CD4-positive, CD25-positive, alpha-beta regulatory T cell (primary cell): ENCODE measurements at regions not wholly inside any gene's neighbourhood (a gene's known extent, or its start where the extent isn't known, plus 50 kb on each side); places are given as distances from the start of the nearest gene placed in this dataset.

Source experiments
- ATAC-seq, 2 donors: fragments of 150-1000 bp; cut with Tn5 transposase; one replicate each; pipeline ENCODE4 v1.10.0; 2021; ENCODE audit warnings: low read depth in 2 of 2, moderate number of reproducible peaks in 2 of 2, moderate library complexity in 1 of 2
- DNase-seq, 3 donors: peaks; one replicate each; pipeline versions ENCODE4 v3.0.0 to v3.0.0-alpha.2; 2012 to 2022; ENCODE audit warnings: mixed read lengths in 1 of 3
- H3K27ac ChIP-seq: one replicate; pipeline ENCODE4 v1.7.0; 2013; ENCODE audit warnings: mild to moderate bottlenecking, low read length; ENCODE audit not compliant: insufficient read depth, poor library complexity, severe bottlenecking
- H3K27me3 ChIP-seq: one replicate; pipeline ENCODE4 v1.7.0; 2013; ENCODE audit warnings: low read length; ENCODE audit not compliant: control insufficient read depth, insufficient read depth
- H3K36me3 ChIP-seq: one replicate; pipeline ENCODE4 v1.7.0; 2013; ENCODE audit warnings: mild to moderate bottlenecking, low read length, moderate library complexity; ENCODE audit not compliant: control insufficient read depth, insufficient read depth
- H3K4me1 ChIP-seq: 2 replicates; pipeline ENCODE4 v1.7.0; 2013; ENCODE audit warnings: mild to moderate bottlenecking, low read length; ENCODE audit not compliant: insufficient read depth, control insufficient read depth, poor library complexity, severe bottlenecking
- H3K4me3 ChIP-seq: one replicate; pipeline ENCODE4 v1.7.0; 2013; ENCODE audit warnings: low read depth, mild to moderate bottlenecking, low read length, moderate library complexity
- H3K9me3 ChIP-seq, 2 experiments: 1 replicate in 1 of 2; 2 replicates in 1 of 2; pipeline ENCODE4 v1.7.0; 2013; ENCODE audit warnings: low read length in 2 of 2, mild to moderate bottlenecking in 1 of 2, moderate library complexity in 1 of 2; ENCODE audit not compliant: control insufficient read depth in 2 of 2
- H3K27ac Mint-ChIP-seq, 3 donors: one replicate each; pipeline ENCODE4 v1.8.0; 2020 to 2022; ENCODE audit warnings: mild to moderate bottlenecking in 3 of 3, mixed read lengths in 3 of 3, moderate library complexity in 2 of 3
- H3K27me3 Mint-ChIP-seq: one replicate; pipeline ENCODE4 v1.8.0; 2022; ENCODE audit warnings: mild to moderate bottlenecking, mixed read lengths
- H3K36me3 Mint-ChIP-seq: one replicate; pipeline ENCODE4 v1.8.0; 2020; ENCODE audit warnings: mixed read lengths
- H3K4me1 Mint-ChIP-seq, 4 donors: one replicate each; pipeline ENCODE4 v1.8.0; 2020 to 2022; ENCODE audit warnings: mixed read lengths in 4 of 4, mild to moderate bottlenecking in 1 of 4
- H3K4me3 Mint-ChIP-seq, 4 donors: one replicate each; pipeline ENCODE4 v1.8.0; 2020 to 2022; ENCODE audit warnings: mild to moderate bottlenecking in 4 of 4, mixed read lengths in 4 of 4, moderate library complexity in 3 of 4
- H3K9me3 Mint-ChIP-seq, 7 donors: one replicate each; pipeline ENCODE4 v1.8.0; 2020 to 2022; ENCODE audit warnings: mixed read lengths in 7 of 7, mild to moderate bottlenecking in 3 of 7, moderate library complexity in 2 of 7

DNA sequence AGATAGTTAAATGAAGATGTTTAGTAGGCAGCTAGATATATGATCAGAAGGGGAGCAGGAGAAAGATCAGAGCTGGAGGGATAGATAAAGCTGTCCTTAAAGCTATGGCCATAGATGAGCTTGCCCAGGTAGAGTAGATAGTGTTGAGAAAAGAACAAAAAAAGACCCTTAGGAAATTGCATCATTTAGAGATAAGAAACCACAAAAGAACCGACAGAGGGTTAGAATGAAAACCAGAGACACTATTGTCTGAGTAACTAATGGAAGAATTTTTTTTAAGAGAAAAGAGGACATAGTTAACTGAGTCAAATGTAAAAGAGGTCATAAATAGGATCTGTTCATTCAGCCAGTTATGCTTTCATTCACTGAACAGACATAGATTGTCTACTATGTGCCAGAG, 101.8 kb downstream of the TNFAIP3 start:
- H3K4me3 Mint-ChIP-seq = no peak overlapping the region
- no peaks in the 10 kb centered on the region for H3K9me3 Mint-ChIP-seq
- H3K4me1 Mint-ChIP-seq = peaks cover 9 to 28% (median 19%) of the 10 kb centered on the region in 4 donors

DNA sequence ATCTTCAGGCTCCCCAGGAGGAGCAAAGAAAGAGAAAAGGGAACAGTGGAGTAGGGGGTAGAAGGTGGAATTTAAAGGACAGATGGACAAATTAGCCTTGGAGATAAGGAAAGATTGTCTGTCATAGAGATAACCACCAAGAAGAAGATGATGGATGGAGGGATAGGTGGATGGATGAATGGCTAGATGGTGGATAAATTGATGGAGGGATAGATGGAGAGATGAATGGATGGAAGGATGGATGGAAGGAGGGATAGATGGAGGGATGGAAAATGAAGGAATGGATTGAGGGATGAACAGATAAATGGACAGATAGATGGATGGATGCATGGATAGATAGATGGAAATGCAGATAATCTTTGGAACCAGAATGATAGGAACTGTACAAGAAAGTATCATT, 102.8 kb downstream of the TNFAIP3 start:
- no peak overlapping the region for H3K4me3 ChIP-seq
- no peaks in the 10 kb centered on the region for H3K36me3 Mint-ChIP-seq
- H3K27me3 Mint-ChIP-seq = no peaks in the 10 kb centered on the region
- no peaks in the 10 kb centered on the region for H3K27me3 ChIP-seq
- no peaks in the 10 kb centered on the region for H3K9me3 Mint-ChIP-seq
- DNase-seq = no peak
- peak overlapping the region in 1 of 4 donors; percentile 36 for H3K4me3 Mint-ChIP-seq
- no peaks in the 10 kb centered on the region for H3K36me3 ChIP-seq
- ATAC-seq = no peak
- peaks cover 9 to 33% (median 20%) of the 10 kb centered on the region in 4 donors for H3K4me1 Mint-ChIP-seq
- H3K27ac ChIP-seq = no peak overlapping the region
- H3K4me1 ChIP-seq = peaks cover 10% of the 10 kb centered on the region
- H3K9me3 ChIP-seq = no peaks in the 10 kb centered on the region
- peak overlapping the region; percentile 11 to 76 (median 70) for H3K27ac Mint-ChIP-seq

More for the DNA sequence above, 101.8 kb downstream of the TNFAIP3 start:
- no peaks in the 10 kb centered on the region for H3K27me3 ChIP-seq
- no peak for DNase-seq
- H3K4me3 ChIP-seq = no peak overlapping the region
- peak overlapping the region; percentile 6 to 32 (median 11) for H3K27ac Mint-ChIP-seq
- no peaks in the 10 kb centered on the region for H3K36me3 Mint-ChIP-seq
- peaks cover 9% of the 10 kb centered on the region for H3K4me1 ChIP-seq
- no peaks in the 10 kb centered on the region for H3K9me3 ChIP-seq
- ATAC-seq = no peak
- no peaks in the 10 kb centered on the region for H3K36me3 ChIP-seq
- H3K27ac ChIP-seq = no peak overlapping the region
- H3K27me3 Mint-ChIP-seq = no peaks in the 10 kb centered on the region

DNA sequence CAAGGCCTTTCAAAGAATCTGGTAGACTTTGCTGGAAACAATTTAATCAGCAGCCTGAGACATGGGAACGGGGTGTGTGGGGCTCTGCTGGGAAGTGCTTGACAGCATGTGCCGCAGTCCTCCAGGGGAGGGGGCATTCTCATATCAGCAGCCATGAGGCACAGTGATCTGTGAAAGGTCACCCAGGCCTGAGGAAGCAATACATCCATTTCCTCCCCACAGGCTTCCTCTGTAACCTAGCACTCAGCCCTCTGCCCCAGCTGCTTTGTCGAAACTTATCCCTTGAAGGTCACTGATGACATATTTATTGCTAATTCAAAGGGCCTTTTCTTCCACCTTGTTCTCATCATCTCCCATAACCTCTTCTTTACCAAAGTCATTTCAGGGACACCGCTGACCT, 103.3 kb downstream of the TNFAIP3 start:
- Histone ChIP-seq H3K36me3 (no peaks in the 10 kb centered on the region), H3K4me3 (no peak overlapping the region), H3K27me3 (no peaks in the 10 kb centered on the region), H3K27ac (no peak overlapping the region), H3K4me1 (peaks cover 15% of the 10 kb centered on the region), H3K9me3 (no peaks in the 10 kb centered on the region)
- H3K27ac Mint-ChIP-seq = peak overlapping the region in 1 of 3 donors; percentile 2
- DNase-seq (peak in 1 of 3 donors; percentile 37), ATAC-seq (peak in 1 of 2 donors; percentile 20)
- H3K9me3 Mint-ChIP-seq = no peaks in the 10 kb centered on the region
- H3K36me3 Mint-ChIP-seq = no peaks in the 10 kb centered on the region
- peaks cover 10 to 38% (median 23%) of the 10 kb centered on the region in 4 donors for H3K4me1 Mint-ChIP-seq
- no peak overlapping the region for H3K4me3 Mint-ChIP-seq
- no peaks in the 10 kb centered on the region for H3K27me3 Mint-ChIP-seq

DNA sequence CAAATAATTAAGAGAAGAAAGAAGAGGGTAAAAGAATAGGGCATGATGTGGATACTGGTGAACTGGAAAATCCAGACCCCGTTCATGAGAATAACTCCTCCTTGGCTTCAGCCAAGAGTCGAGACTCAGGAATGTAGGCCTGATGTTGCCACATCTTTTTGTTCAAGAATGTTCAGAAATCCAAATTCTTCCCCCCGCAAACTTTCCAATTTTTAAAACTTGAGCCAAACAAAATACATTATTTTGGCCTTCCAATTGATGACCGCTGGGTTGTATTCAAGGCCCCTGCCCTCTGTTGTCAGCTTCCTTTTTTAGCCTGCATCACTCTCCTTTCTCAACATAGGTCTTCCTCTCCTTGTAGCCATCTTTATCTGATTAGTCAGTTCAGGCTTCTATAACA, 106.1 kb downstream of the TNFAIP3 start:
- Mint-ChIP-seq H3K4me1 (peaks cover 16 to 51% (median 33%) of the 10 kb centered on the region in 4 donors), H3K36me3 (no peaks in the 10 kb centered on the region), H3K27me3 (no peaks in the 10 kb centered on the region), H3K9me3 (no peaks in the 10 kb centered on the region), H3K27ac (no peak overlapping the region), H3K4me3 (no peak overlapping the region)
- no peak for DNase-seq
- Histone ChIP-seq H3K36me3 (no peaks in the 10 kb centered on the region), H3K27me3 (no peaks in the 10 kb centered on the region), H3K27ac (no peak overlapping the region), H3K4me1 (peaks cover 24% of the 10 kb centered on the region), H3K4me3 (no peak overlapping the region), H3K9me3 (no peaks in the 10 kb centered on the region)
- ATAC-seq = no peak

DNA sequence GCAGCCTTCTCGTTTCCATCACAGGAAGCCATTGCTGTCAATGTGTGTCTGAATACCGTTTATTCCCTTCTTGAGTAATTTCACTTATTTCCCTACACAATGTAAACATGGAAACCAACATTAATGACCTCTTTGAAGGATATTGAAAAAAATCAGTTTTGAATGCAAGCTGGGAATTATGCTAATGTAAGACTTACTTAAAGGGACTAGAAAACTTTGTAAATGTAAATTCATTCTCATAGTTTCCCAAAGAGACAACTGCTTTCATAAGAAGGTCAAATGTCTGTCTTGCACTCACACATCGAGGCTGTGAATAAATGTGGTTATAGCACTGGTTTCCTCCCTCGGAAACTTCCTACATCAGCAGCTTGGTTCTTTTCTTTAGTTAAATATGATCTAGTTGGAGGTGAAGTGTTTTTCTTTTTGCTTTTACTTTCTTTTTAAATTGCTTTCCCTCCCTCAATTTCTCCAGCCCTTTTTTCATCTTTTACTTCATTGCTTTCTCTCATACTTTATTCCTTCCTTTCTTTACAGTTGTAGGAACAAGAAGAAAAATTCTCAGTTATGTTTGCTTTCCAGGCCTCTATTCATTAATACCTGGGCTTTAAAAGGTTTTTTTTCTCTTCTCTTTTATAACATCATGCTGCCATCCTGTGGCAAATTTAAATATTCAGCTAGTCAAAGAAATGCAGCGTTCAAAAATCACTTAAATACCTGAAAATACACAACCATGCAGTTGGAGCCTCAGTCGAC, 108.3 kb downstream of the TNFAIP3 start:
- no peaks in the 10 kb centered on the region for H3K9me3 ChIP-seq

DNA sequence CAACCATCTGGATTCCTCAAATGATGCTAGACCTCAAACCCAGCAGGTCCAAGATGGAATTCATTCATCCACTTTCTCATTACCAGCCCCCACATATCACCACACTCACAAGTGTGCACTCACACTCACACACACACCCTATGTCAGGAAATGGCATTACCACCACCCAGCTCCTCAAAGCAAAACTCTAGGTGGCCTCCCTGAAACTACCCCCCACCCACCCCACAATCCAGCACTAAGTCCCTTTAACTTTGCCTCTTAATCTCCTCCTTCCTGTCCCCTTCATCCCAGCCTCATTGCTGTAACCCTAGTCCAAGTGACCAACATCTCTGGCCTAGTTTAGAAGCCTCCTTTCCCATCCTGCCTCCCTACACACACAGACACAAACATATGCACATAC, 109.4 kb downstream of the TNFAIP3 start:
- DNase-seq (peak in 1 of 3 donors; percentile 42), ATAC-seq (no peak)
- Histone ChIP-seq H3K9me3 (no peaks in the 10 kb centered on the region), H3K4me3 (no peak overlapping the region), H3K4me1 (peaks cover 15% of the 10 kb centered on the region), H3K27ac (peak overlapping the region; percentile 74), H3K27me3 (no peaks in the 10 kb centered on the region), H3K36me3 (no peaks in the 10 kb centered on the region)
- Mint-ChIP-seq H3K27ac (peak overlapping the region; percentile 2 to 86 (median 56)), H3K9me3 (no peaks in the 10 kb centered on the region), H3K4me3 (peak overlapping the region in 1 of 4 donors; percentile 21), H3K27me3 (no peaks in the 10 kb centered on the region), H3K4me1 (peaks cover 7 to 32% (median 23%) of the 10 kb centered on the region in 4 donors), H3K36me3 (no peaks in the 10 kb centered on the region)

More for the DNA sequence above, 108.3 kb downstream of the TNFAIP3 start:
- no peaks in the 10 kb centered on the region for H3K9me3 Mint-ChIP-seq
- H3K4me3 Mint-ChIP-seq = peak overlapping the region; percentile 47 to 90 (median 83)
- peak overlapping the region; percentile 80 for H3K4me3 ChIP-seq
- H3K27me3 Mint-ChIP-seq = no peaks in the 10 kb centered on the region
- peaks cover 7 to 39% (median 24%) of the 10 kb centered on the region in 4 donors for H3K4me1 Mint-ChIP-seq
- no peaks in the 10 kb centered on the region for H3K36me3 ChIP-seq
- H3K4me1 ChIP-seq = peaks cover 15% of the 10 kb centered on the region
- DNase-seq = peak in 2 of 3 donors; percentile 59 to 78
- H3K27ac ChIP-seq = peak overlapping the region; percentile 74
- peak overlapping the region; percentile 57 to 93 (median 86) for H3K27ac Mint-ChIP-seq
- H3K36me3 Mint-ChIP-seq = no peaks in the 10 kb centered on the region
- no peaks in the 10 kb centered on the region for H3K27me3 ChIP-seq
- ATAC-seq = peak; percentile 43 to 55

DNA sequence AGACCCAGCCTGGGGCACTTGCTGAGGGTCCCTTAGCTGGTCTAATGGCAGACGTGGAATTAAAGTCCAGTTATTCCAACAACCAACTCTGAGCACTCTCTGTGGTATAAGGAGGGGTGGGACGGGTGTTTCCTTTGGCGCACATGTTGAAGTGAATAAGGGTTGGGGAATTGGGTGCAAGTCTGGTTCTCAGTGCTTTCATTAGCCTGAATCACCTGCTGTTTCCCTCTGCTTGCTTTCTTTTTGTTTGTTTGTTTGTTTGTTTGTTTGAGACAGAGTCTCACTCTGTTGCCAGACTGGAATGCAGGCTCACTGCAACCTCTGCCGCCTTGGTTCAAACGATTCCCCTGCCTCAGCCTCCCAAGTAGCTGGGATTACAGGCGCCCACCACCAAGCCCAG, 110.1 kb downstream of the TNFAIP3 start:
- no peaks in the 10 kb centered on the region for H3K9me3 Mint-ChIP-seq
- ATAC-seq (no peak), DNase-seq (no peak)
- peak overlapping the region in 1 of 3 donors; percentile 86 for H3K27ac Mint-ChIP-seq
- no peaks in the 10 kb centered on the region for H3K27me3 Mint-ChIP-seq
- H3K27me3 ChIP-seq = no peaks in the 10 kb centered on the region
- no peaks in the 10 kb centered on the region for H3K36me3 Mint-ChIP-seq
- H3K27ac ChIP-seq = no peak overlapping the region
- H3K9me3 ChIP-seq = no peaks in the 10 kb centered on the region
- peaks cover 15% of the 10 kb centered on the region for H3K4me1 ChIP-seq
- peaks cover 7 to 34% (median 23%) of the 10 kb centered on the region in 4 donors for H3K4me1 Mint-ChIP-seq
- no peak overlapping the region for H3K4me3 ChIP-seq
- H3K36me3 ChIP-seq = no peaks in the 10 kb centered on the region
- H3K4me3 Mint-ChIP-seq = no peak overlapping the region

DNA sequence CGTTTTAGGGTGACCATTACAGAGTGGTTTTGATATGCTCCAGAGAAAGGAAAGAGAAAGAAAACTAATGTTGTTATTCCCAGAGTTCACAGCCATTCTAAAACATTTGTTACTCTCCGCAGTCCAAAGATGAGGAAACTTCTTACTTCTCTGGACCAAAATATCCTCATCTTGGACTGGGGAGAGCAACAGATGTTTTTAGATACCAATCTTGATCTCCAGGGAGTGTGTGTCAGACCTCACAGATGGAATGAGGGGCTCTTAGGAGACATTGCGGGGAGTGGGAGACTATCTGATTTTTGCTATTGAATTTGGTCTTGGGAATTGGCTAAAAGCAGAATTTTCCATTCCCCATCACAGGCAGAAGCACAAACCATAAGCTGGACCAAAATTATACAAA, 110.8 kb downstream of the TNFAIP3 start:
- H3K27ac Mint-ChIP-seq = peak overlapping the region; percentile 15 to 70 (median 34)
- H3K4me1 ChIP-seq = peaks cover 18% of the 10 kb centered on the region
- H3K4me3 Mint-ChIP-seq = no peak overlapping the region
- no peaks in the 10 kb centered on the region for H3K9me3 Mint-ChIP-seq
- H3K36me3 ChIP-seq = no peaks in the 10 kb centered on the region
- DNase-seq = no peak
- ATAC-seq = no peak
- no peaks in the 10 kb centered on the region for H3K27me3 Mint-ChIP-seq
- H3K4me3 ChIP-seq = no peak overlapping the region
- no peaks in the 10 kb centered on the region for H3K36me3 Mint-ChIP-seq
- no peak overlapping the region for H3K27ac ChIP-seq
- peaks cover 7 to 41% (median 25%) of the 10 kb centered on the region in 4 donors for H3K4me1 Mint-ChIP-seq
- no peaks in the 10 kb centered on the region for H3K27me3 ChIP-seq
- H3K9me3 ChIP-seq = no peaks in the 10 kb centered on the region
